ENCODE measurements at regions not wholly inside any gene's neighbourhood (a gene's known extent, or its start where the extent isn't known, plus 50 kb on each side); places are given as distances from the start of the nearest gene placed in this dataset.
A peak's percentile ranks its signal among the peaks of the same experiment; 100 is the strongest.

GRCh38 chr3:127476936-127477335, 113.6 kb downstream of the TPRA1 start:
- Histone ChIP-seq H3K4me3 (ENCODE audit: low read depth, low read length) (no peak overlapping the region), H3K9me3 (ENCODE audit: severe bottlenecking) (no peaks in the 10 kb centered on the region), H3K36me3 (no peaks in the 10 kb centered on the region), H3K27me3 (ENCODE audit: insufficient read depth, low read depth, severe bottlenecking) (no peaks in the 10 kb centered on the region), H3K27ac (no peak overlapping the region)
- no peak for TF ChIP-seq CTCF (IDR thresholded peaks at IDR 0.05; ENCODE audit: low read depth, low read length)
- no peak for DNase-seq

- no peaks in the 10 kb centered on the region for H3K36me3 ChIP-seq
- no peaks in the 10 kb centered on the region for H3K27me3 ChIP-seq (ENCODE audit: insufficient read depth, low read depth, severe bottlenecking)
- TF ChIP-seq CTCF (IDR thresholded peaks at IDR 0.05; ENCODE audit: low read depth, low read length), result no peak
- H3K4me3 ChIP-seq (ENCODE audit: low read depth, low read length), result no peak overlapping the region
- no peaks in the 10 kb centered on the region for H3K9me3 ChIP-seq (ENCODE audit: severe bottlenecking)
- no peak overlapping the region for H3K27ac ChIP-seq
- no peak for DNase-seq
Observed at GRCh38 chr3:127475975-127476705, 114.4 kb downstream of the TPRA1 start.

- Histone ChIP-seq H3K27me3 (ENCODE audit: insufficient read depth, low read depth, severe bottlenecking) (no peaks in the 10 kb centered on the region), H3K27ac (no peak overlapping the region), H3K36me3 (no peaks in the 10 kb centered on the region), H3K4me3 (ENCODE audit: low read depth, low read length) (no peak overlapping the region), H3K9me3 (ENCODE audit: severe bottlenecking) (no peaks in the 10 kb centered on the region)
- no peak for DNase-seq
- TF ChIP-seq CTCF (IDR thresholded peaks at IDR 0.05; ENCODE audit: low read depth, low read length), result no peak
Observed at GRCh38 chr3:127475391-127475790, 115.1 kb downstream of the TPRA1 start.

GRCh38 chr3:127473244-127474024, 117.1 kb downstream of the TPRA1 start:
- Histone ChIP-seq H3K36me3 (no peaks in the 10 kb centered on the region), H3K27ac (no peak overlapping the region), H3K9me3 (ENCODE audit: severe bottlenecking) (no peaks in the 10 kb centered on the region), H3K4me3 (ENCODE audit: low read depth, low read length) (no peak overlapping the region), H3K27me3 (ENCODE audit: insufficient read depth, low read depth, severe bottlenecking) (no peaks in the 10 kb centered on the region)
- DNase-seq, result peak; percentile 71
- TF ChIP-seq CTCF (IDR thresholded peaks at IDR 0.05; ENCODE audit: low read depth, low read length), result peak; percentile 80

GRCh38 chr3:127472506-127472905, 118.0 kb downstream of the TPRA1 start:
- Histone ChIP-seq H3K27me3 (ENCODE audit: insufficient read depth, low read depth, severe bottlenecking) (no peaks in the 10 kb centered on the region), H3K36me3 (no peaks in the 10 kb centered on the region), H3K27ac (no peak overlapping the region), H3K9me3 (ENCODE audit: severe bottlenecking) (no peaks in the 10 kb centered on the region), H3K4me3 (ENCODE audit: low read depth, low read length) (no peak overlapping the region)
- no peak for DNase-seq
- no peak for TF ChIP-seq CTCF (IDR thresholded peaks at IDR 0.05; ENCODE audit: low read depth, low read length)
